ENCODE measurements at regions not wholly inside any gene's neighbourhood (a gene's known extent, or its start where the extent isn't known, plus 50 kb on each side); places are given as distances from the start of the nearest gene placed in this dataset.

DNA sequence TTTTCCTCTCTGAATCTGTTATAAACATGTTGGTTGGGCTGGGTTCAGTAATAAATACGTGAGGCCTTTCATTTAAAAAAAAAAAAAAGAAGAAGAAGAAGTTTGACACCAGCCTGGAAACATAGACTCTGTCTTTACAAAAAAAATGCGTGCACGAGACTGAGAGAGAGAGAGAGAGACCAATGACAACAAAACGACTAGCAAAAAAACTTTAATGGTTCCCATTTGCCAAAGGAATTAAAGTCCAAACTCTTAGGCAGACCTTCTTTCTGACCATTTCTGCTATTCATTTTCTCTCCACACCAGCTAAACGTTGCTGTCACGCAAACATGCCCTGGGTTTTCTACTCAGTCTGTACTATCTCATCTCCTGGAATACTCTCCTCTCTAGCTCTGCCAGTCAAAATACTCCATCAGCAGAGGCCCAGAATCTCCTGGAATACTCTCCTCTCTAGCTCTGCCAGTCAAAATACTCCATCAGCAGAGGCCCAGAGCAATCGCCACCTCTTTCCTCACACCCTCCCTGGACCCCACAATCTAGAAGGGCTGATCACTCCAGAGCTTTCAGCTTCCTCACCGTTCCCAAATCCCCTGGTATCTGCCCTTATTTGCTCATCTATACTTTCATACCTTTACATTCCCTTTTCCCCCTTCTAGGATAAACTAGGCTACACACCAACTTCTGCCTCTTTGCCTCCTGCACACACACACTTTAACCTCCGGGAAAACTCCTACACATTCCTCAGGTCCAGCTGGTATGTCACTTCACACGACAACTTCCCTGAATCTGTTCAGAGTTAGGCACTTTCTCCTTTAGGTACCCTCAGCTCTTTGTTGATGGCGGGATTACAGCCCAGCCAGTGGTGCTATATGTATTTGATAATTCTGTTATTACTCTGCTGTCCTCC lies 100.0 kb downstream of the CDC7 start:
- TF ChIP-seq YY1 (IDR thresholded peaks at IDR 0.05; ENCODE audit: low read depth), result no peak
- TF ChIP-seq TAF1 (IDR thresholded peaks at IDR 0.05; ENCODE audit: low read depth), result no peak
- TF ChIP-seq EP300 (IDR thresholded peaks at IDR 0.05; ENCODE audit: borderline replicate concordance), result no peak
- TF ChIP-seq, protein P1, sequence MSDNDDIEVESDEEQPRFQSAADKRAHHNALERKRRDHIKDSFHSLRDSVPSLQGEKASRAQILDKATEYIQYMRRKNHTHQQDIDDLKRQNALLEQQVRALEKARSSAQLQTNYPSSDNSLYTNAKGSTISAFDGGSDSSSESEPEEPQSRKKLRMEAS (IDR thresholded peaks at IDR 0.05), result no peak
- no peak for TF ChIP-seq CEBPB (IDR thresholded peaks at IDR 0.05)
- no peak for TF ChIP-seq NFIC (IDR thresholded peaks at IDR 0.05)

DNA sequence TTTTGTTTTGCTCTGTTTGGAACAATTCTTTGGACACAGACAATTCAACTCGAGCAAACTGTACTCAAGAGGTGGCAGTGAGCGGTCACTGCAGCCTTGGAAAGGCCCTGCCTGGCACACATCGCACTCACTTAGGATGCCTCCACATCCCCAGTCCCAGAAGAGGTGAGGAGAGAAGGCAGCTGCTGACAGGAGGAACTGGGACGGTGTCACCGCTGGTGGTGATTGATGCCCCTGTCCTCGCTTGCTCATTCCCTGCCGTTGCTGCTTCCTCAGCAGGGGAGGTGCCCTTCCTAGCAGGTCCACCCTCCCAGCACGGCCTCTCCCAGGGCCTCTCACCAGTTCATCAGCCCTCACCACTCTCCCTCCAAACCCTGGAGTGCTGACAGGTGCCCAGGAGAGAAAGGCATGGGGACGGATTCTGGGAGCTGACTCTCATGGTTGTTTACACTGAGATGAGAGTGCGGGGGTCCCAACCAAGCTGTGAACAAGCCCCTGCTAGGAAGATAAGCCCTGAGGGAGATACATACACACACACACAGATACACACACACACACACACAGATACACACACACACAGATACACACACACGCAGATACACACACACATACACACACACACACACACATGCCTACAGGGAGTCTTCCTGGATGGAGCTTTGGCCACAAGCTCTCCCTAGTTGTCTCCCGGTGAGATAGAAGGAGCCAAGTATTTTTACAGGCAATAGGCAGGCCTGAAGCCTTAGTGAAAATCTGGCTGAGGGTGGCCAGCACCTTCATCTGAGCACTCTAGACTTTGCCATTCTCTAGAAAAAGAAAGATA lies 101.1 kb downstream of the CDC7 start:
- TF ChIP-seq EGR1 (IDR thresholded peaks at IDR 0.05) (no peak), YY1 (IDR thresholded peaks at IDR 0.05; ENCODE audit: low read depth) (no peak), TAF1 (IDR thresholded peaks at IDR 0.05; ENCODE audit: low read depth) (no peak), NFIC (IDR thresholded peaks at IDR 0.05) (no peak), FOXM1 (IDR thresholded peaks at IDR 0.05; ENCODE audit: borderline replicate concordance, low read depth) (no peak), TEAD4 (IDR thresholded peaks at IDR 0.05) (no peak), CEBPB (IDR thresholded peaks at IDR 0.05) (no peak), RAD21 (IDR thresholded peaks at IDR 0.05; ENCODE audit: low read depth) (no peak), ZBTB7A (IDR thresholded peaks at IDR 0.05; ENCODE audit: low read depth) (no peak), TCF12 (IDR thresholded peaks at IDR 0.05; ENCODE audit: low read depth) (no peak), CREB1 (IDR thresholded peaks at IDR 0.05; ENCODE audit: low read depth) (no peak), EP300 (IDR thresholded peaks at IDR 0.05; ENCODE audit: borderline replicate concordance) (no peak)
- TF ChIP-seq, protein P2, sequence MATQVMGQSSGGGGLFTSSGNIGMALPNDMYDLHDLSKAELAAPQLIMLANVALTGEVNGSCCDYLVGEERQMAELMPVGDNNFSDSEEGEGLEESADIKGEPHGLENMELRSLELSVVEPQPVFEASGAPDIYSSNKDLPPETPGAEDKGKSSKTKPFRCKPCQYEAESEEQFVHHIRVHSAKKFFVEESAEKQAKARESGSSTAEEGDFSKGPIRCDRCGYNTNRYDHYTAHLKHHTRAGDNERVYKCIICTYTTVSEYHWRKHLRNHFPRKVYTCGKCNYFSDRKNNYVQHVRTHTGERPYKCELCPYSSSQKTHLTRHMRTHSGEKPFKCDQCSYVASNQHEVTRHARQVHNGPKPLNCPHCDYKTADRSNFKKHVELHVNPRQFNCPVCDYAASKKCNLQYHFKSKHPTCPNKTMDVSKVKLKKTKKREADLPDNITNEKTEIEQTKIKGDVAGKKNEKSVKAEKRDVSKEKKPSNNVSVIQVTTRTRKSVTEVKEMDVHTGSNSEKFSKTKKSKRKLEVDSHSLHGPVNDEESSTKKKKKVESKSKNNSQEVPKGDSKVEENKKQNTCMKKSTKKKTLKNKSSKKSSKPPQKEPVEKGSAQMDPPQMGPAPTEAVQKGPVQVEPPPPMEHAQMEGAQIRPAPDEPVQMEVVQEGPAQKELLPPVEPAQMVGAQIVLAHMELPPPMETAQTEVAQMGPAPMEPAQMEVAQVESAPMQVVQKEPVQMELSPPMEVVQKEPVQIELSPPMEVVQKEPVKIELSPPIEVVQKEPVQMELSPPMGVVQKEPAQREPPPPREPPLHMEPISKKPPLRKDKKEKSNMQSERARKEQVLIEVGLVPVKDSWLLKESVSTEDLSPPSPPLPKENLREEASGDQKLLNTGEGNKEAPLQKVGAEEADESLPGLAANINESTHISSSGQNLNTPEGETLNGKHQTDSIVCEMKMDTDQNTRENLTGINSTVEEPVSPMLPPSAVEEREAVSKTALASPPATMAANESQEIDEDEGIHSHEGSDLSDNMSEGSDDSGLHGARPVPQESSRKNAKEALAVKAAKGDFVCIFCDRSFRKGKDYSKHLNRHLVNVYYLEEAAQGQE (IDR thresholded peaks at IDR 0.05; ENCODE audit: low read depth), result no peak
- TF ChIP-seq, protein P1 (IDR thresholded peaks at IDR 0.05), result no peak

DNA sequence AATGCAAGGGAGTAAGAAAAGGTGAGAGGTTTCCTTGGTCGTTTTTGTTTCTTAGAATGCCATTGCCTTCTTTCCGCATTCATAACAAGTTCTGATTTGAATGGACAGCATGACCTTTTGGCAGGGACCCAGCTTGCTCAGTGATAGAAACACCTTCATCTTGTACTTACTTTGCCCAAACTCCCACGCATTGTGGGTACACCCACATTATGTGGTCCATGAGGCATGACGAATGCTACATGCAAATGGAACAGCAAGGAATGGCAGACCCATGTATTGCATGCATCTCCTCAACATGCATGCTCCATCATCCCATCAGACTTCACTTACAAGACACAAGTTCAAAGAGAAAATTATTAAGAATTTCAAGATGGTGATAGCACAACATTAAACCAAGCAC lies 102.8 kb downstream of the CDC7 start:
- TF ChIP-seq TEAD4 (IDR thresholded peaks at IDR 0.05) (peak; percentile 94), CREB1 (IDR thresholded peaks at IDR 0.05; ENCODE audit: low read depth) (no peak), ZBTB7A (IDR thresholded peaks at IDR 0.05; ENCODE audit: low read depth) (no peak), CEBPB (IDR thresholded peaks at IDR 0.05) (peak; percentile 25; the same call in 1 of the 2 replicates), FOXM1 (IDR thresholded peaks at IDR 0.05; ENCODE audit: borderline replicate concordance, low read depth) (peak; percentile 72; the same call in 1 of the 2 replicates), TAF1 (IDR thresholded peaks at IDR 0.05; ENCODE audit: low read depth) (no peak), RAD21 (IDR thresholded peaks at IDR 0.05; ENCODE audit: low read depth) (no peak), EP300 (IDR thresholded peaks at IDR 0.05; ENCODE audit: borderline replicate concordance) (peak; percentile 93), NFIC (IDR thresholded peaks at IDR 0.05) (peak; percentile 93), EGR1 (IDR thresholded peaks at IDR 0.05) (peak; percentile 99), YY1 (IDR thresholded peaks at IDR 0.05; ENCODE audit: low read depth) (0 out of 2 replicates have a peak, but pooled peaks have one; percentile 56), TCF12 (IDR thresholded peaks at IDR 0.05; ENCODE audit: low read depth) (peak; percentile 88)
- TF ChIP-seq, protein P1 (IDR thresholded peaks at IDR 0.05), result peak; percentile 78; the same call in 1 of the 2 replicates

DNA sequence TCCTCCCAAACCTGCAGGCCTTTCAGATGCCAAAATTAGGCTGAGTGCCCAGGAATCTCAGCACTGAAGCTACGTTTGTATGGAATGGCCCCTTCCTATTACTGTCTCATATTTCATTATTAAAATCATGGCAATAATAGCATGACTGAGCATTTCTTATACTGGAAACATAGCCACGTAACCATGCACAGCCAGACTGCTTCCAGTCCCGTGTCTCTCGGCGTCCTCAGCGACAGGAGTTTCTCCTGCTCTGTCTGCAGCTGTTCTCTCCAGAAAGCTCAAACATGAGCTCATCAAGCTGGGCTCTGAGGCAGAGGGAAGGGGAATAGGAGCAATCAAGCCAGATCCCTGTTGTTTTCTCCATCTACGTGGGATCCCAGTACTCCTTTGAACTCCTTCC lies 104.0 kb downstream of the CDC7 start:
- peak; percentile 71 for TF ChIP-seq NFIC (IDR thresholded peaks at IDR 0.05)
- TF ChIP-seq CEBPB (IDR thresholded peaks at IDR 0.05), result no peak
- TF ChIP-seq EGR1 (IDR thresholded peaks at IDR 0.05), result no peak
- no peak for TF ChIP-seq RAD21 (IDR thresholded peaks at IDR 0.05; ENCODE audit: low read depth)
- peak; percentile 72; the same call in 1 of the 2 replicates for TF ChIP-seq EP300 (IDR thresholded peaks at IDR 0.05; ENCODE audit: borderline replicate concordance)
- TF ChIP-seq TCF12 (IDR thresholded peaks at IDR 0.05; ENCODE audit: low read depth), result peak; percentile 40
- TF ChIP-seq FOXM1 (IDR thresholded peaks at IDR 0.05; ENCODE audit: borderline replicate concordance, low read depth), result no peak
- no peak for TF ChIP-seq TAF1 (IDR thresholded peaks at IDR 0.05; ENCODE audit: low read depth)
- TF ChIP-seq, protein P3, sequence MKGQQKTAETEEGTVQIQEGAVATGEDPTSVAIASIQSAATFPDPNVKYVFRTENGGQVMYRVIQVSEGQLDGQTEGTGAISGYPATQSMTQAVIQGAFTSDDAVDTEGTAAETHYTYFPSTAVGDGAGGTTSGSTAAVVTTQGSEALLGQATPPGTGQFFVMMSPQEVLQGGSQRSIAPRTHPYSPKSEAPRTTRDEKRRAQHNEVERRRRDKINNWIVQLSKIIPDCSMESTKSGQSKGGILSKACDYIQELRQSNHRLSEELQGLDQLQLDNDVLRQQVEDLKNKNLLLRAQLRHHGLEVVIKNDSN (IDR thresholded peaks at IDR 0.05), result no peak
- peak; percentile 72 for TF ChIP-seq TEAD4 (IDR thresholded peaks at IDR 0.05)

DNA sequence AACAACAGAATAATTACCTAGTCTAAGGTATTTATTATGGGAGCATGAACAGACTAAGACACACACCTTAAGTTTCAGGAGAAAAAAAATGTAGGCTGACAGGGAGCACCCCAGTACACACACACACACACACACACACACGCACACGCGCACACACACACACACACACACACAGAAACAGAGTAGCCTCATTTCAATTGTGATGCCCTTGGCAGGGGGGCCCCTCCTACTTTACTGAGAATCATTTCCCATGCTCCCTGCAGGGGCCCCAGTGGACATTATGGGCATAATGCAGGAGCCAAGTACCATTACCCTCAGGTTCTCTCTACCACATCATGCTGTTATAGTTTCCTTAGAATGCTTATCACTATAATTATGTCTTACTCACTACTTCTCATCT lies 104.9 kb downstream of the CDC7 start:
- TF ChIP-seq, protein P1 (IDR thresholded peaks at IDR 0.05), result no peak
- TF ChIP-seq EGR1 (IDR thresholded peaks at IDR 0.05) (no peak), EP300 (IDR thresholded peaks at IDR 0.05; ENCODE audit: borderline replicate concordance) (no peak), CREB1 (IDR thresholded peaks at IDR 0.05; ENCODE audit: low read depth) (no peak), FOXM1 (IDR thresholded peaks at IDR 0.05; ENCODE audit: borderline replicate concordance, low read depth) (no peak), ZBTB7A (IDR thresholded peaks at IDR 0.05; ENCODE audit: low read depth) (no peak), YY1 (IDR thresholded peaks at IDR 0.05; ENCODE audit: low read depth) (no peak)

DNA sequence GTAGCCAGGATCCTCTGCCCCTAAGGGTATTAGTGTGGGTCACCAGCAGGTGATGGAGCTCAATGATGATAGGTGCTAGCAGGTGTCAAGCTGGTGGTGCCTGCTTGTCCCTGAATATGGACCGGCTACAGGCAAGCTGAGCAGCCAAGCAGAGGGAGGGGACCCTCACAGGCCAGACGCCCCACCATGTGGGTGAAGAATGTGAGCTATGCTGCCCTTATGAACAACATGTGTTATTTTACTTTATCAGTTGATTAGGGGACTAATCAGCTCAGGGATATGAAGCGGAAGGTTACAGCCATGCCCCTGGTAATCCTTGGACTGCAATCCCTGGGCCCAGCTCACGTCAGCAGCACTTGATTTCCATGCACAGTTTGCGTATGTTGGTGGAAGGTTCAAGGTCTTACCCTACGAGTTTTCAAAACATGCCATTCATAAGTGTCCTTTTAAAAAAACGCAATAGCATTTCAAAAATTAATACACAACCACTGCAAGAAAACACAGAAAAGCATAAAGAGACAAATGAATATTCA lies 106.0 kb downstream of the CDC7 start:
- TF ChIP-seq RAD21 (IDR thresholded peaks at IDR 0.05; ENCODE audit: low read depth) (no peak), CEBPB (IDR thresholded peaks at IDR 0.05) (no peak), FOXM1 (IDR thresholded peaks at IDR 0.05; ENCODE audit: borderline replicate concordance, low read depth) (no peak), EGR1 (IDR thresholded peaks at IDR 0.05) (no peak), NFIC (IDR thresholded peaks at IDR 0.05) (no peak), TEAD4 (IDR thresholded peaks at IDR 0.05) (no peak), YY1 (IDR thresholded peaks at IDR 0.05; ENCODE audit: low read depth) (no peak), TAF1 (IDR thresholded peaks at IDR 0.05; ENCODE audit: low read depth) (no peak), CREB1 (IDR thresholded peaks at IDR 0.05; ENCODE audit: low read depth) (no peak), TCF12 (IDR thresholded peaks at IDR 0.05; ENCODE audit: low read depth) (no peak), EP300 (IDR thresholded peaks at IDR 0.05; ENCODE audit: borderline replicate concordance) (no peak), ZBTB7A (IDR thresholded peaks at IDR 0.05; ENCODE audit: low read depth) (no peak)
- TF ChIP-seq, protein P3 (IDR thresholded peaks at IDR 0.05), result no peak
- TF ChIP-seq, protein P2 (IDR thresholded peaks at IDR 0.05; ENCODE audit: low read depth), result no peak
- TF ChIP-seq, protein P1 (IDR thresholded peaks at IDR 0.05), result no peak
